ENCODE measurements at regions not wholly inside any gene's neighbourhood (a gene's known extent, or its start where the extent isn't known, plus 50 kb on each side); places are given as distances from the start of the nearest gene placed in this dataset.

GRCh38 chr10:3533296-3533695 is 251.7 kb downstream of the KLF6 start:
- 59 to 72% methylated on average over 3 of the region's 3 CpGs for WGBS, 2 donors (ENCODE audit: low coverage in 1 of 2)
- intact Hi-C loops (cut with DNase I; ENCODE audit: low total_unique reads) (no loop called here), in situ Hi-C loops (cut with MboI; ENCODE audit: low pct_ligation_motif_present in 1 of 4, low pct_unique_long_range_greater_than_20kb in 1 of 4, low sequenced_read_pairs in 3 of 4) (no loop called here)
- no peak for DNase-seq
- no peaks in the 10 kb centered on the region for H3K9me3 ChIP-seq
- TF ChIP-seq CTCF (IDR thresholded peaks at IDR 0.05) (no peak), POLR2AphosphoS5 (IDR thresholded peaks at IDR 0.05) (no peak), POLR2A (IDR thresholded peaks at IDR 0.05) (no peak), EP300 (IDR thresholded peaks at IDR 0.05; ENCODE audit: low read depth) (no peak)
- no peaks in the 10 kb centered on the region for H3K27me3 ChIP-seq
- no peak overlapping the region for H3K27ac ChIP-seq
- H3K4me3 ChIP-seq = no peak overlapping the region
- no peaks in the 10 kb centered on the region for H3K4me1 ChIP-seq
- no peaks in the 10 kb centered on the region for H3K36me3 ChIP-seq

- DNase-seq = no peak
- Histone ChIP-seq H3K27ac (no peak overlapping the region), H3K36me3 (no peaks in the 10 kb centered on the region), H3K4me3 (no peak overlapping the region), H3K27me3 (no peaks in the 10 kb centered on the region), H3K4me1 (peaks cover 0 to 3% (median 0%) of the 10 kb centered on the region in 4 donors), H3K9me3 (no peaks in the 10 kb centered on the region)
- intact Hi-C loops (cut with DNase I; ENCODE audit: low total_unique reads) = no loop called here
- TF ChIP-seq CTCF (IDR thresholded peaks at IDR 0.05) = no peak
- in situ Hi-C loops (cut with MboI; ENCODE audit: low pct_ligation_motif_present in 1 of 4, low pct_unique_long_range_greater_than_20kb in 1 of 4, low sequenced_read_pairs in 3 of 4) = no loop called here
- WGBS, 2 donors (ENCODE audit: low coverage in 1 of 2) = 87 to 90% methylated on average over 3 to 12 of the region's 12 CpGs
Measured at GRCh38 chr10:3532644-3533043, 252.4 kb downstream of the KLF6 start.

- no peaks in the 10 kb centered on the region for H3K36me3 ChIP-seq
- H3K9me3 ChIP-seq = no peaks in the 10 kb centered on the region
- whole genome bisulfite sequencing, 2 donors (ENCODE audit: low coverage in 1 of 2) = 86 to 100% methylated on average over 1 to 5 of the region's 5 CpGs
- no peak overlapping the region for H3K4me3 ChIP-seq
- peaks cover 0 to 9% (median 2%) of the 10 kb centered on the region in 4 donors for H3K4me1 ChIP-seq
- in situ Hi-C loops (cut with MboI; ENCODE audit: low pct_ligation_motif_present in 1 of 4, low pct_unique_long_range_greater_than_20kb in 1 of 4, low sequenced_read_pairs in 3 of 4) = no loop called here
- H3K27ac ChIP-seq = no peak overlapping the region
- DNase-seq = no peak
- no peak for TF ChIP-seq POLR2A (IDR thresholded peaks at IDR 0.05)
- no peak for TF ChIP-seq CTCF (IDR thresholded peaks at IDR 0.05)
- TF ChIP-seq POLR2AphosphoS5 (IDR thresholded peaks at IDR 0.05) = no peak
- TF ChIP-seq EP300 (IDR thresholded peaks at IDR 0.05; ENCODE audit: low read depth) = no peak
- H3K27me3 ChIP-seq = no peaks in the 10 kb centered on the region
- intact Hi-C loops (cut with DNase I; ENCODE audit: low total_unique reads) = no loop called here
Measured at GRCh38 chr10:3531670-3532069, 253.3 kb downstream of the KLF6 start.

GRCh38 chr10:3530783-3531645 is 254.0 kb downstream of the KLF6 start:
- in situ Hi-C loops (cut with MboI; ENCODE audit: low pct_ligation_motif_present in 1 of 4, low pct_unique_long_range_greater_than_20kb in 1 of 4, low sequenced_read_pairs in 3 of 4) (no loop called here), intact Hi-C loops (cut with DNase I; ENCODE audit: low total_unique reads) (no loop called here)
- Histone ChIP-seq H3K4me1 (peaks cover 0 to 15% (median 5%) of the 10 kb centered on the region in 4 donors), H3K4me3 (no peak overlapping the region), H3K9me3 (no peaks in the 10 kb centered on the region), H3K27ac (no peak overlapping the region), H3K36me3 (no peaks in the 10 kb centered on the region), H3K27me3 (no peaks in the 10 kb centered on the region)
- TF ChIP-seq POLR2A (IDR thresholded peaks at IDR 0.05) (no peak), EP300 (IDR thresholded peaks at IDR 0.05; ENCODE audit: low read depth) (no peak), CTCF (IDR thresholded peaks at IDR 0.05) (no peak), POLR2AphosphoS5 (IDR thresholded peaks at IDR 0.05) (no peak)
- WGBS, 2 donors (ENCODE audit: low coverage in 1 of 2) = 89 to 90% methylated on average over 13 to 16 of the region's 16 CpGs
- no peak for DNase-seq

All from transverse colon (tissue), 4 donors.